Mammary epithelial cell (primary cell): ENCODE measurements at regions not wholly inside any gene's neighbourhood (a gene's known extent, or its start where the extent isn't known, plus 50 kb on each side); places are given as distances from the start of the nearest gene placed in this dataset.

Experiments
- CTCF ChIP-seq, 2 donors: IDR thresholded peaks in 1 of 2; conservative IDR thresholded peaks in 1 of 2; 2 replicates each; pipeline ENCODE4 v1.5.1; 2011 to 2012; ENCODE audit warnings: inconsistent platforms in 2 of 2, low read length in 2 of 2, mild to moderate bottlenecking in 2 of 2, control low read depth in 1 of 2, low read depth in 1 of 2; ENCODE audit not compliant: insufficient read depth in 1 of 2; ENCODE audit errors: extremely low read depth in 1 of 2
- EZH2 ChIP-seq: IDR thresholded peaks from 2 replicates; pipeline ENCODE4 v1.6.1; 2012; ENCODE audit warnings: low read length, inconsistent platforms, borderline replicate concordance

GRCh38 chr2:216752855-216753505, 57.6 kb upstream of the IGFBP5 start:
- TF ChIP-seq CTCF (conservative IDR thresholded peaks at IDR 0.05 in 1 of 2, IDR thresholded peaks at IDR 0.05 in 1 of 2; ENCODE audit: extremely low read depth in 1 of 2, insufficient read depth in 1 of 2, low read depth in 1 of 2, low read length in 2 of 2) = no peak
- no peak for TF ChIP-seq EZH2
